Neural cell (in vitro differentiated cells): ENCODE measurements at regions not wholly inside any gene's neighbourhood (a gene's known extent, or its start where the extent isn't known, plus 50 kb on each side); places are given as distances from the start of the nearest gene placed in this dataset.

ENCODE experiments used
- H2AFZ ChIP-seq: fragments of 200-600, 300-800 bp; sonication (generic), shearing (Covaris generic); 2 replicates; pipeline ENCODE4 v1.6.0; 2014; ENCODE audit warnings: low read depth, mild to moderate bottlenecking, antibody characterized with exemption, low read length, moderate library complexity
- H3F3A ChIP-seq: fragments of 200-600 bp; shearing (Covaris generic); 2 replicates; pipeline ENCODE4 v1.6.1; 2016; ENCODE audit warnings: mild to moderate bottlenecking, moderate library complexity, mixed read lengths, antibody characterized with exemption, low read length; ENCODE audit not compliant: insufficient read depth, poor library complexity, severe bottlenecking
- H3K27ac ChIP-seq: fragments of 200-600, 300-800 bp; sonication (generic), shearing (Covaris generic); 2 replicates; pipeline ENCODE4 v1.5.1; 2014; ENCODE audit warnings: mild to moderate bottlenecking, low read length, moderate library complexity
- H3K27me3 ChIP-seq: fragments of 300-800, 200-600 bp; sonication (generic), shearing (Covaris generic); 2 replicates; pipeline ENCODE4 v1.6.0; 2014; ENCODE audit warnings: mild to moderate bottlenecking, low read depth, low read length, moderate library complexity; ENCODE audit not compliant: insufficient read depth
- H3K36me3 ChIP-seq: fragments of 300-800, 200-600 bp; sonication (generic), shearing (Covaris generic); 2 replicates; pipeline ENCODE4 v1.5.1; 2014; ENCODE audit warnings: mild to moderate bottlenecking, antibody characterized with exemption, low read length, moderate library complexity; ENCODE audit not compliant: insufficient read depth
- H3K4me2 ChIP-seq: fragments of 300-800, 200-600 bp; sonication (generic), shearing (Covaris generic); 2 replicates; pipeline ENCODE4 v1.6.0; 2014; ENCODE audit warnings: mild to moderate bottlenecking, low read length
- H3K4me3 ChIP-seq: fragments of 300-800, 200-600 bp; sonication (generic), shearing (Covaris generic); 2 replicates; pipeline ENCODE4 v1.5.1; 2014; ENCODE audit warnings: mild to moderate bottlenecking, low read length, moderate library complexity
- H3K79me2 ChIP-seq: fragments of 200-600 bp; shearing (Covaris generic); replicated peaks from 2 replicates; pipeline ENCODE4 v1.6.0; 2014; ENCODE audit warnings: mild to moderate bottlenecking, low read length, moderate library complexity; ENCODE audit not compliant: insufficient read depth
- H3K9ac ChIP-seq: fragments of 300-800, 200-600 bp; sonication (generic), shearing (Covaris generic); 2 replicates; pipeline ENCODE4 v1.6.1; 2016; ENCODE audit warnings: mild to moderate bottlenecking, low read length, mixed read lengths
- H3K9me2 ChIP-seq: fragments of 200-600 bp; shearing (Covaris generic); 2 replicates; pipeline ENCODE4 v1.6.1; 2016; ENCODE audit warnings: mild to moderate bottlenecking, low read length, mixed read lengths; ENCODE audit not compliant: insufficient read depth
- H3K9me3 ChIP-seq: fragments of 200-600, 300-800 bp; sonication (generic), shearing (Covaris generic); 2 replicates; pipeline ENCODE4 v1.6.1; 2016; ENCODE audit warnings: mild to moderate bottlenecking, mixed run types, low read length, moderate library complexity, mixed read lengths
- H4K20me1 ChIP-seq: fragments of 200-600 bp; shearing (Covaris generic); 2 replicates; pipeline ENCODE4 v1.6.1; 2016; ENCODE audit warnings: mild to moderate bottlenecking, mixed run types; ENCODE audit not compliant: insufficient read depth
- EP300 ChIP-seq: fragments of 450-650 bp; conservative IDR thresholded peaks from 2 replicates; pipeline ENCODE4 v1.6.1; 2014; ENCODE audit warnings: antibody characterized with exemption, mild to moderate bottlenecking, moderate library complexity; ENCODE audit not compliant: poor library complexity, severe bottlenecking
- EZH2 ChIP-seq: fragments of 200-600, 300-800 bp; shearing (Covaris generic), sonication (generic); IDR thresholded peaks from 2 replicates; pipeline ENCODE4 v1.6.1; 2014; ENCODE audit warnings: antibody characterized with exemption, low read length, borderline replicate concordance, mild to moderate bottlenecking; ENCODE audit not compliant: insufficient read depth, poor library complexity, severe bottlenecking
- MXI1 ChIP-seq: fragments of 450-650 bp; conservative IDR thresholded peaks from 2 replicates; pipeline ENCODE4 v1.6.1; 2014; ENCODE audit warnings: antibody characterized with exemption, mild to moderate bottlenecking; ENCODE audit not compliant: poor library complexity, severe bottlenecking
- POLR2AphosphoS5 ChIP-seq: IDR thresholded peaks from 2 replicates; pipeline ENCODE4 v1.6.1; 2012
- RAD21 ChIP-seq: fragments of 450-650 bp; conservative IDR thresholded peaks from 2 replicates; pipeline ENCODE4 v1.6.1; 2014; ENCODE audit warnings: antibody characterized with exemption, mild to moderate bottlenecking, moderate library complexity
- SMC3 ChIP-seq: fragments of 450-650 bp; conservative IDR thresholded peaks from 2 replicates; pipeline ENCODE4 v1.6.1; 2014; ENCODE audit warnings: antibody characterized with exemption, mild to moderate bottlenecking, moderate library complexity; ENCODE audit not compliant: poor library complexity
- TAF1 ChIP-seq: IDR thresholded peaks from 2 replicates; pipeline ENCODE4 v1.6.1; 2012; ENCODE audit warnings: low read depth
- TF ChIP-seq, protein P1 (sequence below): IDR thresholded peaks from 2 replicates; pipeline ENCODE4 v1.6.1; 2012; ENCODE audit warnings: borderline replicate concordance
- TF ChIP-seq, protein P2 (sequence below): fragments of 450-650 bp; IDR thresholded peaks from 2 replicates; pipeline ENCODE4 v1.5.1; 2014; ENCODE audit warnings: antibody characterized with exemption, mild to moderate bottlenecking, moderate library complexity; ENCODE audit not compliant: poor library complexity, severe bottlenecking

DNA sequence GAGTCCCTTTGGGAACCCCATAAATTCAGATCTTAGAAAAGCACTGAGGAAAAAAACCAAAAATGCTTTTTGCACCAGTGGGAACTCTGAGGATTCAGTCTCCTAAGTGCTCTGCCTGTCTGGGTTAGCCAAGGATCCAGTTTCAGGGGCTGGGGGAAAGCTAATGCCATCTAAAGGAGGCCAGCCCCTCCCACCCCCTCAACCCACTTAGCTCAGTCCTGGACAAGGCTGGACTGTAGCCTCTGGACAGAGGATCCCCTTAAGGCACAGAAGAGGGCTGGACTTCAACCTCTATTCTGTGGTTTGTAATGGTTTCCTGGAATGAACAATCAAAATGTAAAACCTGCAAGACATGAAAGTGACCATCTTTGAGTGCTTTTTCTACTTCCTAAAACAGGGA is 356.1 kb upstream of the ZFHX3 start:
- Histone ChIP-seq H3K4me2 (no peak overlapping the region), H3K4me3 (no peak overlapping the region), H3K9ac (no peak overlapping the region), H2AFZ (no peak overlapping the region), H3K79me2 (no peaks in the 10 kb centered on the region), H3K9me3 (no peaks in the 10 kb centered on the region), H3K36me3 (no peaks in the 10 kb centered on the region), H4K20me1 (no peaks in the 10 kb centered on the region), H3K27me3 (no peaks in the 10 kb centered on the region), H3K27ac (no peak overlapping the region), H3F3A (no peaks in the 10 kb centered on the region), H3K9me2 (no peaks in the 10 kb centered on the region)
- TF ChIP-seq EP300 = no peak
- no peak for TF ChIP-seq POLR2AphosphoS5
- no peak for TF ChIP-seq SMC3
- TF ChIP-seq, protein P1, sequence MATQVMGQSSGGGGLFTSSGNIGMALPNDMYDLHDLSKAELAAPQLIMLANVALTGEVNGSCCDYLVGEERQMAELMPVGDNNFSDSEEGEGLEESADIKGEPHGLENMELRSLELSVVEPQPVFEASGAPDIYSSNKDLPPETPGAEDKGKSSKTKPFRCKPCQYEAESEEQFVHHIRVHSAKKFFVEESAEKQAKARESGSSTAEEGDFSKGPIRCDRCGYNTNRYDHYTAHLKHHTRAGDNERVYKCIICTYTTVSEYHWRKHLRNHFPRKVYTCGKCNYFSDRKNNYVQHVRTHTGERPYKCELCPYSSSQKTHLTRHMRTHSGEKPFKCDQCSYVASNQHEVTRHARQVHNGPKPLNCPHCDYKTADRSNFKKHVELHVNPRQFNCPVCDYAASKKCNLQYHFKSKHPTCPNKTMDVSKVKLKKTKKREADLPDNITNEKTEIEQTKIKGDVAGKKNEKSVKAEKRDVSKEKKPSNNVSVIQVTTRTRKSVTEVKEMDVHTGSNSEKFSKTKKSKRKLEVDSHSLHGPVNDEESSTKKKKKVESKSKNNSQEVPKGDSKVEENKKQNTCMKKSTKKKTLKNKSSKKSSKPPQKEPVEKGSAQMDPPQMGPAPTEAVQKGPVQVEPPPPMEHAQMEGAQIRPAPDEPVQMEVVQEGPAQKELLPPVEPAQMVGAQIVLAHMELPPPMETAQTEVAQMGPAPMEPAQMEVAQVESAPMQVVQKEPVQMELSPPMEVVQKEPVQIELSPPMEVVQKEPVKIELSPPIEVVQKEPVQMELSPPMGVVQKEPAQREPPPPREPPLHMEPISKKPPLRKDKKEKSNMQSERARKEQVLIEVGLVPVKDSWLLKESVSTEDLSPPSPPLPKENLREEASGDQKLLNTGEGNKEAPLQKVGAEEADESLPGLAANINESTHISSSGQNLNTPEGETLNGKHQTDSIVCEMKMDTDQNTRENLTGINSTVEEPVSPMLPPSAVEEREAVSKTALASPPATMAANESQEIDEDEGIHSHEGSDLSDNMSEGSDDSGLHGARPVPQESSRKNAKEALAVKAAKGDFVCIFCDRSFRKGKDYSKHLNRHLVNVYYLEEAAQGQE = no peak
- no peak for TF ChIP-seq RAD21
- no peak for TF ChIP-seq TAF1
- TF ChIP-seq EZH2 = no peak
- TF ChIP-seq MXI1 = no peak
- TF ChIP-seq, protein P2, sequence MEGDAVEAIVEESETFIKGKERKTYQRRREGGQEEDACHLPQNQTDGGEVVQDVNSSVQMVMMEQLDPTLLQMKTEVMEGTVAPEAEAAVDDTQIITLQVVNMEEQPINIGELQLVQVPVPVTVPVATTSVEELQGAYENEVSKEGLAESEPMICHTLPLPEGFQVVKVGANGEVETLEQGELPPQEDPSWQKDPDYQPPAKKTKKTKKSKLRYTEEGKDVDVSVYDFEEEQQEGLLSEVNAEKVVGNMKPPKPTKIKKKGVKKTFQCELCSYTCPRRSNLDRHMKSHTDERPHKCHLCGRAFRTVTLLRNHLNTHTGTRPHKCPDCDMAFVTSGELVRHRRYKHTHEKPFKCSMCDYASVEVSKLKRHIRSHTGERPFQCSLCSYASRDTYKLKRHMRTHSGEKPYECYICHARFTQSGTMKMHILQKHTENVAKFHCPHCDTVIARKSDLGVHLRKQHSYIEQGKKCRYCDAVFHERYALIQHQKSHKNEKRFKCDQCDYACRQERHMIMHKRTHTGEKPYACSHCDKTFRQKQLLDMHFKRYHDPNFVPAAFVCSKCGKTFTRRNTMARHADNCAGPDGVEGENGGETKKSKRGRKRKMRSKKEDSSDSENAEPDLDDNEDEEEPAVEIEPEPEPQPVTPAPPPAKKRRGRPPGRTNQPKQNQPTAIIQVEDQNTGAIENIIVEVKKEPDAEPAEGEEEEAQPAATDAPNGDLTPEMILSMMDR = no peak

DNA sequence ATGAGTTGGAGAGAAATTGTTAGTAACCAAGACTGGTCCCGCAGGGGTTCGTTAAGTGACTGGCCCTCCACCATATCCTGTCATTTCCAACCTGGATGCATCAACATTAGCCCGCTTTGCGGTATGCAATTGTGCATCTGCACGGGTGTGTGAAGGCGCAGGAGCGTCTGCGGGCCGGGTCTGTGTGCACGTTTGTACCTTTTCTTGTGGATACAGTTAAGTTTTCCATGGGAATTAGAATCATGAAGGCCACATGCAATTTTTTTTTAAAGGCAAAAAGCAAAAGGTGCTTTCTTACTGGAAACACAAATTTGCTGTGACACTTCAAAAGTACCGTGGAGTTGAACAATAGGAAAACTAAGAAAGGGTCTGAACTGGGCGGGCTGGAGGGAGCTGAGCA is 355.4 kb upstream of the ZFHX3 start:
- Histone ChIP-seq H3K36me3 (no peaks in the 10 kb centered on the region), H3K79me2 (no peaks in the 10 kb centered on the region), H3K4me2 (no peak overlapping the region), H2AFZ (no peak overlapping the region), H3K9me3 (no peaks in the 10 kb centered on the region), H3K9me2 (no peaks in the 10 kb centered on the region), H3K9ac (no peak overlapping the region), H3K27ac (no peak overlapping the region), H3K4me3 (no peak overlapping the region), H4K20me1 (no peaks in the 10 kb centered on the region), H3F3A (no peaks in the 10 kb centered on the region), H3K27me3 (no peaks in the 10 kb centered on the region)
- TF ChIP-seq EP300 (no peak), TAF1 (no peak), SMC3 (no peak), EZH2 (no peak), POLR2AphosphoS5 (no peak), RAD21 (no peak), MXI1 (no peak)
- TF ChIP-seq, protein P1 = no peak
- TF ChIP-seq, protein P2 = no peak
